Sigmoid colon (tissue), 4 donors: ENCODE measurements at regions not wholly inside any gene's neighbourhood (a gene's known extent, or its start where the extent isn't known, plus 50 kb on each side); places are given as distances from the start of the nearest gene placed in this dataset.

Source experiments
- EP300 ChIP-seq, 4 donors: sonication (generic); formaldehyde crosslinking; IDR thresholded peaks; one replicate each; pipeline ENCODE4 v1.6.1; 2017; ENCODE audit warnings: antibody characterized with exemption in 4 of 4
- POLR2A ChIP-seq, 2 donors: fragments of 450-650 bp; IDR thresholded peaks; one replicate each; pipeline ENCODE4 v1.6.1; 2016; ENCODE audit warnings: antibody characterized with exemption in 2 of 2, mild to moderate bottlenecking in 2 of 2, moderate library complexity in 2 of 2
- POLR2AphosphoS5 ChIP-seq, 4 donors: sonication (generic); formaldehyde crosslinking; IDR thresholded peaks; one replicate each; pipeline ENCODE4 v1.6.1; 2017; ENCODE audit warnings: antibody characterized with exemption in 4 of 4
- TF ChIP-seq, protein P1 (sequence below), 4 experiments: fragments of 450-650 bp in 3 of 4; fragments of 200-600 bp in 1 of 4; IDR thresholded peaks; one replicate each; pipeline ENCODE4 v1.5.1; 2016 to 2019; ENCODE audit warnings: antibody characterized with exemption in 4 of 4, mild to moderate bottlenecking in 3 of 4, moderate library complexity in 2 of 4

DNA sequence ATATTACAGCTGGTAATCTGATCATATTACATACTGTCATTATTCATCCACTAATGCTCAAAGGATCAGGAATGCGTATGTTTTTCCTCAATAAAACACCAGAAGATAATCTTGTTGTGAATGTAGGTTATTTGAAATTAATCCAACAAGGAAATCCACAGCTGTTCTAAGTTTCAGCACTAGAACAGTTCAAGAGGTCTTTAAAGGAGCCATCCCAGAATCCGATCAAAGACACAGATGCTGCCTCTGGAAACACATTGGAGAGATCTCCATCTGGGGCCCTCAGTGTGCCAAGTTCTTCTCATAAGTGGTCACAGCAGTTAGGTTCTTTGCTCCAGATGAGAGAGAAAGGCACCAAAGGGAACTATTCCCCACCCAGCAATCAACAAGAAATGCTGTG is 1955.1 kb upstream of the RAG2 start:
- TF ChIP-seq, protein P1, sequence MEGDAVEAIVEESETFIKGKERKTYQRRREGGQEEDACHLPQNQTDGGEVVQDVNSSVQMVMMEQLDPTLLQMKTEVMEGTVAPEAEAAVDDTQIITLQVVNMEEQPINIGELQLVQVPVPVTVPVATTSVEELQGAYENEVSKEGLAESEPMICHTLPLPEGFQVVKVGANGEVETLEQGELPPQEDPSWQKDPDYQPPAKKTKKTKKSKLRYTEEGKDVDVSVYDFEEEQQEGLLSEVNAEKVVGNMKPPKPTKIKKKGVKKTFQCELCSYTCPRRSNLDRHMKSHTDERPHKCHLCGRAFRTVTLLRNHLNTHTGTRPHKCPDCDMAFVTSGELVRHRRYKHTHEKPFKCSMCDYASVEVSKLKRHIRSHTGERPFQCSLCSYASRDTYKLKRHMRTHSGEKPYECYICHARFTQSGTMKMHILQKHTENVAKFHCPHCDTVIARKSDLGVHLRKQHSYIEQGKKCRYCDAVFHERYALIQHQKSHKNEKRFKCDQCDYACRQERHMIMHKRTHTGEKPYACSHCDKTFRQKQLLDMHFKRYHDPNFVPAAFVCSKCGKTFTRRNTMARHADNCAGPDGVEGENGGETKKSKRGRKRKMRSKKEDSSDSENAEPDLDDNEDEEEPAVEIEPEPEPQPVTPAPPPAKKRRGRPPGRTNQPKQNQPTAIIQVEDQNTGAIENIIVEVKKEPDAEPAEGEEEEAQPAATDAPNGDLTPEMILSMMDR (IDR thresholded peaks at IDR 0.05) = no peak
- TF ChIP-seq EP300 (IDR thresholded peaks at IDR 0.05) = no peak
- no peak for TF ChIP-seq POLR2A (IDR thresholded peaks at IDR 0.05)
- TF ChIP-seq POLR2AphosphoS5 (IDR thresholded peaks at IDR 0.05) = no peak
